Stimulated activated CD4-positive, alpha-beta T cell treated with anti-CD3 and anti-CD28 coated beads, Interleukin-4, amount 100 ng/mL, for 1 hour (primary cell): ENCODE measurements at regions not wholly inside any gene's neighbourhood (a gene's known extent, or its start where the extent isn't known, plus 50 kb on each side); places are given as distances from the start of the nearest gene placed in this dataset.
"Not testable (repeated sequence)": the region's sequence is repeated elsewhere in the genome, so short reads cannot be mapped to it uniquely, and the experiment has no call there.

Experiments used
- DNase-seq: peaks from one replicate; pipeline ENCODE4 v3.0.0-alpha.2; 2020

GRCh38 chr22:22052548-22053139 is 70.1 kb upstream of the TOP3B start:
- DNase-seq: not testable (repeated sequence)

GRCh38 chr22:22051032-22051431 is 68.4 kb upstream of the TOP3B start:
- not testable (repeated sequence) for DNase-seq

- DNase-seq: no peak
These were observed 67.7 kb upstream of the TOP3B start for GRCh38 chr22:22050141-22050775.

GRCh38 chr22:22049684-22050083 is 67.1 kb upstream of the TOP3B start:
- DNase-seq: no peak

- DNase-seq: no peak
These were observed 66.5 kb upstream of the TOP3B start for GRCh38 chr22:22048981-22049531.

DNA sequence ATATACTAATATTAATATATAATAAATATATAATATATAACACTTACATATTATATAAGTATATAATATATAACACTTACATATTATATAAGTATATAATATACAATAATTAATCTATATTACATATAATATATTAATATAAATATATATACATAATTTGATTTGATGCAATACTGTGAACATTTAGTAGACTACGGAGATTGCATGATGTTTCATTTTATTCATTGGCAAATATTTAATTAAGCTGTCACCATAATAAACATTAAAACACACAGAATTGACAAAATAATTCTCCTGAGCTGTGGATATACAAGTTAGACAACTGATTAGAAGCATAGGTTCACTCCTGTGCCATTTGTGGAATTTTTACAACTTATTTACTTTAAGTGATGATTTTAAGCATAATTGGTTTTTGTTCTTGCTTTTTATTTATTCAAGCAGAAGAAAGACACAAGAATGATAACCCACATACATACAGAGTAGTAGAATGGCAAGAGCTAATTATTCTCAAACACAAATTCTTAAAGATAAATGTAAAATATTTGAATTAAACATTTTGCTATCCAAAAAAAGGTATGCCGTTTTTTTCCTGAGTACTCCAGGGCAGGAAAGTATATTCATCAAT is 65.8 kb upstream of the TOP3B start:
- no peak for DNase-seq

DNA sequence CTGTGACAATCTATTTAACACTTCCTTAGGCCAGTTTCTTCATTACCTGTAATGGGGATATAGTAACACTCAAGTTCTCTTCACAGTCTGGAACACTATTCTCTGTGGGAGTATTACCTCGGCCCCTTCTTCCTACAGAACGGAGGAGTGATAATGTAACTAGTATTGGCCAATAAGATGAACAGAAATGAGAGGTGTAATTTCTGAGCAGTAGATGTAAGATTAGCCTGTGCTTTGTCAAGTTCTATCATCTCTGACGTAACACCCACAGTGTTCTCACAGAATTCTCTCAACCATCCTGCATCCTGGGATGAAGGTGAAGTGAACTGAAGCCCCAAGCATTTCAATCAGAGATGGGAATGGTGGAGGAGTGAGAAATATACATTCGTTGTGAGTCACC is 65.2 kb upstream of the TOP3B start:
- DNase-seq: no peak

DNA sequence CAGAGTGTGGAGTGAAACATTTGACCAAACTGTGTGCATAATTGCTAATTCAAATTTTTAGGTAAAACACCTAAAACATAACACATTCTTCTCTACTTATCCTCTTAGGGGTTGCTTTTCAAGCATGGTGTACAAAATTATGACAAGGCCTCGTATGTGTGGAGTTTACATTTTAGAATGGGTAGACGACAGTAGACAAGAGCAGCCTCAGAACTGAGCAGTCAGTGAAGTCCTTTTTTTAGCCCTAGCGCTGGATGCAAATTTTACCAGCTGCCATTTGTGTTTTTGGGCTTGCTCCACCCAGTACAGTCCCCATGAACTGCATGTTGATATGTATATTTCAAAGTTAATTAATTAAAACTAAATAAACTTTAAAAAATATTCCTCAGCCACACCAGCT is 64.7 kb upstream of the TOP3B start:
- DNase-seq: no peak

GRCh38 chr22:22046370-22046769 is 63.8 kb upstream of the TOP3B start:
- no peak for DNase-seq

DNA sequence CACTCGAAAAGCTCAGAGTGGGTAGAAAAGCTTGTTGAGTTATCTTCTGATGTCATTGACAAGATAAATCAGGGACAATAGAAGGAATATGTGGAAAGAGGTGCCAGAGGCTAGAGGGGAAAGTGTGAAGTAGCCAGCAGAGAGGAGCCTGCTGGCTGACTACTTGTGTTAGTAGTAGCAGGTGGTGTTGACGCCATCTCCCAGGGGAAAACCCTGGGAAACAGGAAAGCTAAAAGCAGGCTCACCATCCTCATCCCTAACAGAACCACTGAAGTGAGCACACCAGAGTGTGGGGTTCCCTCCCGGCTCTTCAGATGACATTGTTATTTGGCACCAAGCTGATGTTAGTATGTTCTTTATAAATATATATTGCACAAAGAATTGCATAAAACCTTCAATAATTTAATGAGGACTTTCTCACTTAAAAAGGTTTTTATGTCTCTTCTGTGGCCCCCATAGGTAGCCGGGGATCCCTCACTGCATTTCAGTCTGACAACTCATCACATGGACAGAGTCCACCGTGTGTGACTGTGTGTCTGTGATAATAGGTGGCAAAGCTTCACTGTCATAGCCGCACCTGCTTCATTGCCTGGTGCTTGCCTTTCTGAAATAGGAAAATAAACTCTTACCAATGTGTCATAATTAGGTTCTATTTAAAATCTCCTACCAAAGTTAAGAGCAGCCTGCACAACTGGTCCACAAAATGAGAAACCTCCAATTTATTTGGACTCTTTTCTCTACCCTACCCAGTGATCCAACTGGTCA is 63.2 kb upstream of the TOP3B start:
- no peak for DNase-seq

- DNase-seq: no peak
These were observed 61.6 kb upstream of the TOP3B start for GRCh38 chr22:22044153-22044552.

- DNase-seq: no peak
These were observed 60.9 kb upstream of the TOP3B start for GRCh38 chr22:22043296-22044078.

DNA sequence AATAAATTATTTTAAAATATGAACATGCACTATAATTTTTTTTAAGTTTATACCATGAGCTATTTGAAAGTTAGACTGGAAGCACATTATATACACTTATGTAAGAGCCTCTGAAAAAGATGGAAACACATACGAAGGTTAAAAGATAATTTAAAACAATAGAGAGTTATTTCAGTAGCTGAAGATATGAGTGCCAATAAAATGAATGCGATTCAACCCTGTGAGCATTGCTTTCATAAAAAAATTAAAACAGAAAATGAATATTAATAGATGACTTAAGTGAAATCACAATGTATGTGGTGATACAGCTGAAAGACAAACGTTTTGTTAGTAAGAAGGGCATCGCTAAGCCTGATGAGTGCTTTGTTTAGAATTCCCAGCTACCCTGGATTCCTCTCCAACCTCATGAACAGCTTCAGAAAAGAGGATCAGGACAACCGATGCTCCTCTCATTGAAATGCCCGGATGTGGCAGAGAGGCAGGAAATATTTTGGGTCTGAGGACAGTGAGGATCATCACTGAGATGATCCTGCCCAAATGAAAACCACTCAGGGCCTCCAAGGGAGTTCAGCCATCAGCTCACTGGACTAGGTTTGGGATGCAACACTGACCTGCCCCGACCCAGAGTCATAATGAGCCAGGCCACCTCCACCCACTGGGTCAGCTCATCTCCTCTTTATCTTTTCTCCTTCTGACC is 60.2 kb upstream of the TOP3B start:
- DNase-seq: no peak

DNA sequence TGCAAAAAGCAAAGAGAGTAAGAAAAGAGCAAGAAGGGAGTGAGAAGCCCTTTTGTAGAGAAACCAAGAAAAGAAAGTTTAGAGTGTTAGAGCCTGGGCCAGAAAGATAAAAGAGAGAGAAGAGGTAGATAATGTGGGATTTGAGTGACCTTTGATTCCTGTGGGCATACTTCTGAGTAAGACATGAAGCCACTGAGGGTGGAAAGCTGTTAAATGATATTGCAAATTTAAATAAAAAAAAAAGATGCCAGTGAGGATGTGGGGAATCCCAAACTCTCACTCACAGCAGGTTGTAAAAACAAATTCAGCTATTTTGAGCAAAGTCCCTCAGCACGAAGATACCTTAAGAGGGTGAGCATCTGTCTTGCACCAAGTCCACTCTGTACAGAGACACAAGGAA is 59.4 kb upstream of the TOP3B start:
- no peak for DNase-seq

GRCh38 chr22:22040908-22041307 is 58.3 kb upstream of the TOP3B start:
- DNase-seq: no peak

DNA sequence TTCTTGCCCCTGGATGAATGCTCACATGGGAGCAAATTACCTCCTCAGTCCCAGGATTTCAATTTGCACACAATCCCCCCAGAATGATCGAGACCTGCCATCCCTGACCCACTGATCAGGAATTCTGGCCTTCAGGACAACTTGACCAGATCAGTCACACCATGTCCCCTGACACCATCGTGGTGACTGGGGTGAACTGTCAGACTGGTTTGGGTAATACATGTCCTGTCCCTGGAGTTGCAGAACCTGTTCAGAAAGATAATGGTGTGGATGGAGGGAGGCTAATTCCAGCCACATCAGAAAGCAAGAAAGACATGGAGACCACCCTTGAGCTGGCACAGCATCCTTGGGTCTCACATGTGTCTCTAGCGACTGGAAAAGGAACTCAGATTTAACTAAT is 57.9 kb upstream of the TOP3B start:
- DNase-seq: no peak

DNA sequence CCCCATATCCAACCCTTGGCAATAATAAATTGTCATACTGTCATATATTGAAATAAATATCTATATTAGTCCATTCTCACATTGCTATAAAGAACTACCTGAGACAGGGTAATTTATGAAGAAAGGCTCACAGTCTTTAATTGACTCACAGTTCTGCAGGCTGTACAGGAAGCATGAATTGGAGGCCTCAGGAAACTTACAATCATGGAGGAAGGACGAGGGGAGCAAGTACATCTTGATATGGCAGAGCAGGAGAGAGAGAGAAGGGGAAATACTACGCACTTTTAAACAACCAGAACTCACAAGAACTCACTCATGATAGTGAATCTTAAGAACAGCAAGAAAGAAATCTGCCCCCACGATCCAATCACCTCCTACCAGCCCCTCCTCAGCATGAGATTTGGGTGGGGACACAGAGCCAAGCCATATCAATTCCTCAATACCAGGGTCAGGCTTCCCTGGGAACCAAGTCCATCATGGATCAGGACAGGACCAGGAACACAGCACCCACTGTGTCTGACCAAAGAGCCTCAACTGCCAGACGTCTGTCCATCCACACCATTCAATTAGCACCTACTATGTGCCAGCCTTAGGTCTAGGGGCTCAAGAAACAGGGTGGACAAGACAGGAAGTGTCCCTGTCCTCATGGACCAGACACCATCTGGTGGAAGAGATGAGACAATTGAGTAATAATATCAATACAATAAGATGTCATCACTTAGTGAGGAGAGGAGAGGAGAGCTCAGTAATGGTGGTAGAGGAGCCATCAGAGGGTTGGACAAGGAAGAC is 56.9 kb upstream of the TOP3B start:
- no peak for DNase-seq

DNA sequence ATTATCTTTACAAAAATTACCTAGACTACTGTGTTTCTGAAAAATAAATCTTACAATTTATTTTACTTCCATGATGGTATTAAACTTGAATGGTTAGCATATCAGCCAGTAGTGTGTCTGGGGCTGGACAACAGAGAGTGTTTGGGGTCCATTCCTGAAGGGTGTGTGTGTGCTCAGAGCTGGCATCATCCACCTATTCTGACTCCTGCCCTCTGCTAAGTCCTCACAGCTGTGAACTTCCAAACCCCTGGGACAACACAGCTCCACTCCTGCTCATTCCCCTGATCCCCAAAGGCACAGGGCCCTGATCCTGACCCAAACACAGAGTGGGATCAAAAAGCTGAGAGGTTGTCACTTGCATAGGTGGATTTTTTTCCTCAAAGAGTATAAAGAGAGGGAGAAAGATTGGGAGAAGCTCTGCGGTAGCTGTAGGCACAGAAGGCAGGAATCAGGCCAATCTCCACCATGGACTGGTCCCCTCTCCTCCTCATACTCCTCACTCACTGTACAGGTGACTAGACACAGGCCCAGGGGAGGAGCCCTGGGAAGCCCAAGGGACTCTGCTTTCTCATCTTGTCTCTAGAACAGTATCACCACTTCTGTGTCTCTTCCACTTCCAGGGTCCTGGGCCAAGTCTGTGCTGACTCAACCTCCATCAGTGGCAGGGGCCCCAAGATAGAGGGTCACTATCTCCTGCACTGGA is 55.7 kb upstream of the TOP3B start:
- no peak for DNase-seq

DNA sequence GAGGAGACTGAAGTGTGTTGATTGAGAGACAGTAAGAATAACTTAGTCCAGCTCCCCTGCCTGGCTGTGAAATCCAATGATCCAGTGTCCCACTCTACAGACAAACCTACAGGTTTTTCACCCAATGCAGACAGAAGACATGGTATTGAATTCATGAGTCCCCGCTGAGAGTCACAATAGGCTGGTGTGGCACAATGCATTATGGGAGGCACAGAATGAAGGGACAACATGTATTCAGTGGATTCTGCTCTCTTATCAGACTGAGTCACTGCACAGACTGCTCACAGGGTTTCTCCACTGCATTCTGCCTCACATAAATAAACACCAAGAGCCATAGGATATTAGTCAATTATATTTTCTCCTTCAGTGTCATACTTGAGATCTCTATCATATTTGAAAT is 55.2 kb upstream of the TOP3B start:
- DNase-seq: no peak

GRCh38 chr22:22037229-22037628 is 54.6 kb upstream of the TOP3B start:
- DNase-seq: no peak

- DNase-seq: no peak
These were observed 54.0 kb upstream of the TOP3B start for GRCh38 chr22:22036588-22036987.
